Panc1 (cell line): ENCODE measurements at regions not wholly inside any gene's neighbourhood (a gene's known extent, or its start where the extent isn't known, plus 50 kb on each side); places are given as distances from the start of the nearest gene placed in this dataset.

ENCODE experiments used
- POLR2AphosphoS5 ChIP-seq: IDR thresholded peaks from 2 replicates; pipeline ENCODE4 v1.6.1; 2012; ENCODE audit warnings: mild to moderate bottlenecking, low read depth, low read length, moderate library complexity
- SIN3A ChIP-seq: IDR thresholded peaks from 2 replicates; pipeline ENCODE4 v1.6.1; 2012; ENCODE audit warnings: low read depth, mild to moderate bottlenecking, low read length, moderate library complexity, borderline replicate concordance; ENCODE audit not compliant: insufficient read depth
- TCF7L2 ChIP-seq: IDR thresholded peaks from 2 replicates; pipeline ENCODE4 v1.6.1; 2011; ENCODE audit warnings: mild to moderate bottlenecking, low read depth, low read length, inconsistent platforms
- TF ChIP-seq, protein P1 (sequence below): fragments of 450-650 bp; IDR thresholded peaks from 2 replicates; pipeline ENCODE4 v1.5.1; 2017; ENCODE audit warnings: mild to moderate bottlenecking
- TF ChIP-seq, protein P2 (sequence below), 2 experiments: IDR thresholded peaks; 2 replicates each; pipeline ENCODE4 v1.6.1; 2011 to 2012; ENCODE audit warnings: low read depth in 2 of 2, control low read depth in 1 of 2, low read length in 1 of 2, mild to moderate bottlenecking in 1 of 2, moderate library complexity in 1 of 2; ENCODE audit not compliant: insufficient read depth in 1 of 2

DNA sequence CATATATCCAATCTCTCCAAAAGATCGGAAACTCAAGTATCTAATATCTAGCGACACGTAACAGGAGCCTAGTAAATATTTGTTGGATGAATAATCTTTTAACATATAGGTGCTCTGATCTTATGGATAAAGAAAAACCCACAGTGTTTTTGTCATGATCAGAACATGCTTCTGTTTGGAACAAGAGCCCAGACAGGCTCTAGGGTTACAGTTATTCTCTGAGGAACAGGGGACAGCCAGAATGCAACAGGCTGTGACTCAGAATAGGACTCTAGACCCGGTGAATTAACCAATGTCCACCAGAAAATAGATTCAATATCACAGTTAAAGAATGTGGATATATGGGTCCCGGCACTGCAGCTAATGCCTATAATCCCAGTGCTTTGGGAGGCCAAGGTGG, 296.1 kb upstream of the FZD8 start:
- TF ChIP-seq, protein P1, sequence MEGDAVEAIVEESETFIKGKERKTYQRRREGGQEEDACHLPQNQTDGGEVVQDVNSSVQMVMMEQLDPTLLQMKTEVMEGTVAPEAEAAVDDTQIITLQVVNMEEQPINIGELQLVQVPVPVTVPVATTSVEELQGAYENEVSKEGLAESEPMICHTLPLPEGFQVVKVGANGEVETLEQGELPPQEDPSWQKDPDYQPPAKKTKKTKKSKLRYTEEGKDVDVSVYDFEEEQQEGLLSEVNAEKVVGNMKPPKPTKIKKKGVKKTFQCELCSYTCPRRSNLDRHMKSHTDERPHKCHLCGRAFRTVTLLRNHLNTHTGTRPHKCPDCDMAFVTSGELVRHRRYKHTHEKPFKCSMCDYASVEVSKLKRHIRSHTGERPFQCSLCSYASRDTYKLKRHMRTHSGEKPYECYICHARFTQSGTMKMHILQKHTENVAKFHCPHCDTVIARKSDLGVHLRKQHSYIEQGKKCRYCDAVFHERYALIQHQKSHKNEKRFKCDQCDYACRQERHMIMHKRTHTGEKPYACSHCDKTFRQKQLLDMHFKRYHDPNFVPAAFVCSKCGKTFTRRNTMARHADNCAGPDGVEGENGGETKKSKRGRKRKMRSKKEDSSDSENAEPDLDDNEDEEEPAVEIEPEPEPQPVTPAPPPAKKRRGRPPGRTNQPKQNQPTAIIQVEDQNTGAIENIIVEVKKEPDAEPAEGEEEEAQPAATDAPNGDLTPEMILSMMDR: no peak
- TF ChIP-seq SIN3A (no peak), TCF7L2 (no peak), POLR2AphosphoS5 (no peak)
- TF ChIP-seq, protein P2, sequence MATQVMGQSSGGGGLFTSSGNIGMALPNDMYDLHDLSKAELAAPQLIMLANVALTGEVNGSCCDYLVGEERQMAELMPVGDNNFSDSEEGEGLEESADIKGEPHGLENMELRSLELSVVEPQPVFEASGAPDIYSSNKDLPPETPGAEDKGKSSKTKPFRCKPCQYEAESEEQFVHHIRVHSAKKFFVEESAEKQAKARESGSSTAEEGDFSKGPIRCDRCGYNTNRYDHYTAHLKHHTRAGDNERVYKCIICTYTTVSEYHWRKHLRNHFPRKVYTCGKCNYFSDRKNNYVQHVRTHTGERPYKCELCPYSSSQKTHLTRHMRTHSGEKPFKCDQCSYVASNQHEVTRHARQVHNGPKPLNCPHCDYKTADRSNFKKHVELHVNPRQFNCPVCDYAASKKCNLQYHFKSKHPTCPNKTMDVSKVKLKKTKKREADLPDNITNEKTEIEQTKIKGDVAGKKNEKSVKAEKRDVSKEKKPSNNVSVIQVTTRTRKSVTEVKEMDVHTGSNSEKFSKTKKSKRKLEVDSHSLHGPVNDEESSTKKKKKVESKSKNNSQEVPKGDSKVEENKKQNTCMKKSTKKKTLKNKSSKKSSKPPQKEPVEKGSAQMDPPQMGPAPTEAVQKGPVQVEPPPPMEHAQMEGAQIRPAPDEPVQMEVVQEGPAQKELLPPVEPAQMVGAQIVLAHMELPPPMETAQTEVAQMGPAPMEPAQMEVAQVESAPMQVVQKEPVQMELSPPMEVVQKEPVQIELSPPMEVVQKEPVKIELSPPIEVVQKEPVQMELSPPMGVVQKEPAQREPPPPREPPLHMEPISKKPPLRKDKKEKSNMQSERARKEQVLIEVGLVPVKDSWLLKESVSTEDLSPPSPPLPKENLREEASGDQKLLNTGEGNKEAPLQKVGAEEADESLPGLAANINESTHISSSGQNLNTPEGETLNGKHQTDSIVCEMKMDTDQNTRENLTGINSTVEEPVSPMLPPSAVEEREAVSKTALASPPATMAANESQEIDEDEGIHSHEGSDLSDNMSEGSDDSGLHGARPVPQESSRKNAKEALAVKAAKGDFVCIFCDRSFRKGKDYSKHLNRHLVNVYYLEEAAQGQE (IDR thresholded peaks at IDR 0.05; ENCODE audit: insufficient read depth in 1 of 2, low read depth in 2 of 2, low read length in 1 of 2): no peak
